T-helper 9 cell (primary cell): ENCODE measurements at regions not wholly inside any gene's neighbourhood (a gene's known extent, or its start where the extent isn't known, plus 50 kb on each side); places are given as distances from the start of the nearest gene placed in this dataset.
"Not testable (repeated sequence)": the region's sequence is repeated elsewhere in the genome, so short reads cannot be mapped to it uniquely, and the experiment has no call there.

Experiments used
- DNase-seq: peaks from one replicate; pipeline ENCODE4 v3.0.0-alpha.2; 2020

DNA sequence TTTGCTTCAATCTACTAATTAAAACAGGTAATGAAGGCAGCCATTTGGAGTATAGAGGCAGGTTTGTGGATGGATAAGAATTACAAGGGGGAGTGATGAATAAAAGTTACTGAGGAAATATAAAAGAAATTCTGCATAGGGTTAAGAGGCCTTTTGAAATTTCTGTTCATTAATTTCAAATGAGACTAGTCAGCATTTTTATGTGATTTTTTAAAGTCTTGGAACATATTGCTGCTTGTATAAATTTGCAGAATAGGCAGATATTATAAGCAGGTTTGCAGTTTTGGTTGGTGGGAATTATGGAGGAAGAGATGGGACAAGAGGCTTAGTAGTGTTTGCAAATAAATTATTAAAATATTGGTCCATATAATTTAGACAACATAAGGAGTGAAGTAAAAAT, 750.4 kb upstream of the AGA start:
- no peak for DNase-seq

DNA sequence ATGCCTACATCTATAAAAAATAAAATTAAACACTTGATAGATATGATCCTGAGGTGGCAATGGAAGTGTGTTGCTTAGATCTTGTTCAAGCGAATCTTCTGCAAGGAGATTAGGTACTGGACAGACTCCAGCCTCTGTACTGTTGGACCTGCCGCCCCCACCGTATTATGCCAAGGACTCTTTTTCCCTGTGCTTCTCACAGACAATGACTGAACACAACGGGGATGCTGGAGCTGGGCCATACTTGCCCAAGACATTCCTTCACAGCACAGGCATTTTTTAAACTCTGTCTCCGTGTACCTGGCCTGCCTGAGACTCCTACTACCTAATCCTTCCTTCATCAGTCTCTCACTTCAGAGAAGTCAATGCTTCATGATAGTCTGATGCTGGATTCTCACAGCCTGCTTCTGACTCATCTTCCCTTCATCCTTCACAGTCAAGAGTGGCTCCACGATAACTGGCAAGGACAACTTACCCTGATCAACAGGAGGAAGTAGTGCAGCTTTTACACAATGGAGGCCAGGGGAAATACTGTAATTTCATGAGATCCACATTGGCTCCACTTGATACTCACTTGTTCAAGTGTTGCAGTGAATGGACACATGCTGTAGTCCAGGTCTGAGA, 754.6 kb upstream of the AGA start:
- no peak for DNase-seq

DNA sequence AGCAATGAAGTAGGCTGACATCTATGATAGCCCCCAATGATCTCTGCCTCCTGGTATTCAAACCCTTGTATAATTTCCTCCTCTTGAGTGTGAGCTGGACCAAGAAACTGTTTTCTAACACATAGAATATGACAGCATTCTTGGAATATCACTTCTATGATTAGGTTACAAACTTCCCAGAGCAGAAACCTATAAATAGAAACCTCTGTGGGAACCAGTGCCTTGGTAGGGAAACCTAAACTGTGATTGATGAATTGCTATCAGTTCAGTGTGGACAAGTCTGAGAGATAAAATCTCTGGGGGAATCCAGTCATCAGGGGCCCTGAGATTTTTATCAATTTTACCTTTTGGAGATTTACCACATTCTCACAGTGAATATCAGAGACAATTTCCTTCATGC, 756.5 kb upstream of the AGA start:
- DNase-seq, result no peak

DNA sequence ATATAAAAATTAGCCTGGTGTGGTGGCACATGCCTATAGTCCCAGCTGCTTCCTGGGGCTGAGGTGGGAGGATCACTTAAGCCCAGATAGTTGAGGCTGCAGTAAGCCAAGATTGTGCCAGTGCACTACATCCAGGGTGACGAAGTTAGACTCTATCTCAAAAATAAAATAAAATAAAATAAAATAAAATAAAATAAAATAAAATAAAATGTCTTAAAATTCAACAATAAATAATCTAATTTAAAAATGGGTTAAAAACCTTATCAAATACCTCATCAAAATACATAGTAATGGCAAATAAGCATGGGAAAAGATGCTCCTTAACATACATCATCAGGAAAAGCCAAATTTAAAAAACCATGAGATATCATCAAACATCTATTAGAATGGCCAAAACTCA, 760.2 kb upstream of the AGA start:
- no peak for DNase-seq

DNA sequence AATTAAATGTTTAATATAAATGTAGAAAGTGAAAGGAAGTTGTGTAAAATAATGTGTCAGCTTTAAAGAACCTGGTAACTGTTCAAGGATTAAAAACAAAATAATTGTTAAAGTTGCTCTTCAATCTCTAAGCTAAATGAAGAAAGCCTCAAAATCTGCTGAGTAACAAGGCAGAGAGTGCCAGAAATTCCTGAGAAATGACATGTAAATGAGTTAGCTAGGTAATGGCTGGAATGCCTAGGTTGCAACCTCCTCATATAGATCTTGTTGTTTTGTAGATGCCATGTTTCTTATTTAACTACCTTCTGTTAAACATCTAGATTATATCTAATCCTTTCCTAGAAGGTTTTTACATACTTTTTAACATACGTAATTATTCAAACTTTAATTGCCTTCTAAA, 763.6 kb upstream of the AGA start:
- no peak for DNase-seq

DNA sequence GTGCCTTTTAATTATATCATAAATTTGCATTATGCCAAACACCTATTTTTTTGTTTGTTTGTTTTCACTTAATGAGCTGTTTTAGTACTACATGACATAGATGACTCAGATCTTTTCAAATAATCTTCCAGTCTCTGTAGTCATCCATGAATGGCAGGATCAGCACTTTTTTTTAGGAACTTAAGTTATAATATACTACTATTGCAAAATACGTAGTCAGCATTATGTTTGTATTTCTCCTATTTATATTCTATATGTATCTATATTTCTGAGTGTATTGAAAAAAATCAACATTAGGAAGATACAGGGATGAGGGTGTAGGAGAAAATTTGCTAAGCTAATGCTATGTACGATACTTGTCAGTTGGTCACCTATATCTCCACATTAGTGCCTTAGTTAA, 773.1 kb upstream of the AGA start:
- DNase-seq, result no peak

DNA sequence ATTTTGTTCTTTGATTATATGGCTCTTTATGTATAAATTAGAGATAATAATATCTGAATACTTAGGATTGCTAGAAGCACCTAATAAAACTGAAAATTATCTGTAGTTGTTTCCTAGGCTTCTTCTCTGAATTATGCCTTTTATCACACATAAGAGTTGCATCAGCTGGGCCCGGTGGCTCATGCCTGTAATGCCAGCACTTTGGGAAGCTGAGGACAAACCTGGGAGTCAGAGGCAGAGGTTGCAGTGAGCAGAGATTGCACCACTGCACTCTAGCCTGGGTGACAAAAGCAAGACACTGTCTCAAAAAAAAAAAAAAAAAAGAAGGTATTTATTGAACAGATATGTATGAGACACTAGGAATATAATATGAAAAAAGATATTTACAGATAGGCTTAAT, 773.5 kb upstream of the AGA start:
- DNase-seq, result no peak

DNA sequence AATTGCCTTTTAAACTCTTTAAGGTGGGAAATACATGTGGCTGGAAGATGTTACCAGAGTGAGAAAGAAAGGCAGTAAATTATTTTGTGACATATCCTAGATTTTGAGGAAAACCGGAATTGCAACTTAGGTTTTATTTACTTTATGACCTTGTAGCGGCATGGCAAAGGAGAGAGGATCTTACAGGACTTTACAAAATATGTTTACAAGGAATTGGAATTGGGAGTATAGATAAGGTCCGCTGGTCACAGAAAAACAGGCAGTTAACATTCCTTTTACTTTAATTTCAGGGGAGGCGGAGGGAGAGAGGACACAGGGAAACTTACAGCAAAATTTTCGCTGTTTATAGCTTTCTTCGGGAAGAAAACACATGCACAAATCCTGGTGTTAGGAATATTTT, 784.2 kb upstream of the AGA start:
- DNase-seq, result not testable (repeated sequence)

DNA sequence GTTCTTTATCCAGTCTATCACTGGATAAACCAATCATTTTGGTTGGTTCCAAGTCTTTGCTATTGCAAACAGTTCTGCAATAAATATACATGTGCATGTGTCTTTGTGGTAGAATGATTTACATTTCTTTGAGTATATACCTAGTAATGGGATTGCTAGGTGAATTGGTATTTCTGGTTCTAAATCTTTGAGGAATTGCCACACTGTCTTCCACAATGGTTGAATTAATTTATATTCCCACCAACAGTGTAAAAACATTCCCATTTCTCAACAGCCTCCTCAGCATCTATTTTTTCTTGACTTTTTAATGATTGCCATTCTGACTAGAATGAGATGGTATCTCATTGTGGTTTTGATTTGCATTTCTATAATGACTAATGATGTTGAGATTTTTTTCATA, 791.7 kb upstream of the AGA start:
- DNase-seq, result no peak

DNA sequence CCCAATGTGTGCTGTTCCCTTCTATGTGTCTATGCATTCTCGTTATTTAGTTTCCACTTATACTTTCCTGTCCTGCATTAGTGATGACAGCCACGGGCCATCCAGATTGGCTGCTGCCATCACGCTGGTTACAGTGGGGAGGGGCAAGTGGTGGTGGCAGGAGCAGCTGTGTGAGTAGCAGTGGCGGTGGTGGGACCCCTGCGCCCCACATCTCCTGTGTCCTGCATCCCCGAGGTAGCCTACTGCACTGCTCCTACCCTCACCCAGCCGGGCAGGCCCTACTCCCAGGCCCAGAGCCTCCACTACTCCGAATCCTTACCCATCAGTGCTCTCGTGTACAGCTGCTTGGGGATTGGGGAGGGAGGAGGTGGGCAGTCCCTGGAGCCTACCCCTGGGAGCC, 798.7 kb upstream of the AGA start:
- no peak for DNase-seq

DNA sequence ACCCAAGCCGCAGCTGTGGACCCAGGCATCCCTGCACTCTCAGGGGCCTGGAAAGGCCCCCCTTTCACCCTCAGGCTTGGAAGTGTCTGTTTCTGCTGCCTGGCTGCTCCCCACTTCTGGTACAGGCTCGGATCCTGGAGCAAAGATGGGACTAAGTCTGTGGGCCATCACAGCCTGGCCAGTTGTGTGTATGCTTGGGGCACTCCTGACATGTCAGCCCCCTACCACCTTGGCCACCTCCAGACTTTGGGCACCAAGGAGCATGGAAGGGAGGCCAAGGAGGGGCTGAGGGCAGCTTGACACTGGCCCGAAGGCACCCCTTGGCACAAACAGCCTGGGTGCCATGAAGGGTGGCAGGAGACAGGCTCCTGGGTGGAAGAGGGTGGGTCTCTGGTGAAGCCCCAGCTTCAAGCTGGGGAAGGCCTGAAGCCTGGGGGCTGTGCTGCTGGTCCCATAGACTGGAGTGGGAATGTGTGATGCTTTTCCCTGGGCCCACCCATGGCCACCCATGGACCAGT, 799.4 kb upstream of the AGA start:
- DNase-seq, result no peak

DNA sequence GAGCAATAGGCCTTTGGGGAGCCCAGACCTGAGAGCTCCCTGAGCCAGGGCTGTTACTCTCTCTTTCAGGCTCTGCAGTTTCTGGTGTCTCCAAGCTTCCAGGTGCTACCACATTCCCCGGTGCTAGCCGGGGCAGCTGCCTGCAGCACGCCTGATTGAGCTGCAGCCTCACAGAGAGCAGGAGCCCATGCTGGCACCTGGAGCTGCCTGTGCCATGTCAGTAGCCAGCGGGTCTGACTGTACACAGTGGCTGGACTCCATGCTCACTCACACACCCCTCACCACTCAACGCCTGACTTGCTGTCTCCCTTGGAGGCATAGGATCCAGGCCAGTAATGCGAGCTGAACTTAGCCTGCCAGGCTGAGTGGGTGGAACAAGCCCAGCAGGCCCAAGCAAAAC, 800.4 kb upstream of the AGA start:
- DNase-seq, result no peak

DNA sequence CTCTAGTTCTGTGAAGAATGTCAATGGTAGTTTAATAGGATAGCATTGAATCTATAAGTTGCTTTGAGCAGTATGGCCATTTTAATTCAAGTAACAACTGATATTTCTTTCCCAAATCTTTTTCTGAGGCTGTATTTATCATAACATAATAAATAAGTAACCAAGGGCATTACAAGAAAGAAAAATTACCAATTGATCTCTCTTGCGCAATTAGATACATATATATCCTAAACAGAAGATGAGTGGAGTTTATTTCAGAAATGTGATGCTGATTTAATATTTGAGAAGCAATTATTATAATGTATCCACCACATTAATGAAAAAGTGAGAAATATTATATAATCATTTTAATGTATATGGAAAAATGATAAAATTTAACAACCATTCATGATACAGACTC, 802.5 kb upstream of the AGA start:
- DNase-seq, result no peak

DNA sequence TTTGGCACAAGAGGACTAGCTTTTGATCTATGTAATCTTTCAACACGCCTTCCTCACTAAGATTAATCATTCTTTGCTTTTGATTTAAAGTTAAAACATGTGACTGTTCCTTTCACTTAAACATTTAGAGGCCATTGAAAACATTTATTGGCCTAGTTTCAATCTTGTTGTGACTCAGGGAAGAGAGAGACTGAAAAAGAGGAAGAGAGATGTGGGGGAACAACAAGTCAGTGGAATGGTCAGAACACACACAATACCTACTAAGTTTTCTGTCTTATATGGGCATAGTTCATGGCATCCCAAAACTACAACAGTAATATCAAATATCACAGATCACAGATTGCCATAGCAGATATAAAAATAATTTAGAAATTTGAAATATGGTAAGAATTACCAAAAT, 812.9 kb upstream of the AGA start:
- DNase-seq, result no peak

DNA sequence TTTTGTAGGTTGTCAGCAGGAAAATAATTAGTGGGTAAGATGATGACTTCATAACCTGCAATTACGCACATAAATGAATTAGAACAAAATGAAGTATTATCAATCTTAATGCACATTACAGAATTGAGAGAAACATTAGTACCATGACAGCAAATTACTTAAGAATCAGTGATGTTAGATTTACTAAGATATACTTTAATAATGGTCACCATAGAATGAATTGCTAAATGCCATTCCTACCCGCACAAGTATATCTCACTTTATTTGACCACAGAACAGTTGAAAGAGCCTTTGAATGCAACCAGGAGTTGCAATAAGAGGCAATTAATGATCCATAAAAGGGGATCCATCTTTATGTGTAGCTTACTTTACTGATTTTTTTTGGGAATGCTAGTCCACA, 816.4 kb upstream of the AGA start:
- no peak for DNase-seq

DNA sequence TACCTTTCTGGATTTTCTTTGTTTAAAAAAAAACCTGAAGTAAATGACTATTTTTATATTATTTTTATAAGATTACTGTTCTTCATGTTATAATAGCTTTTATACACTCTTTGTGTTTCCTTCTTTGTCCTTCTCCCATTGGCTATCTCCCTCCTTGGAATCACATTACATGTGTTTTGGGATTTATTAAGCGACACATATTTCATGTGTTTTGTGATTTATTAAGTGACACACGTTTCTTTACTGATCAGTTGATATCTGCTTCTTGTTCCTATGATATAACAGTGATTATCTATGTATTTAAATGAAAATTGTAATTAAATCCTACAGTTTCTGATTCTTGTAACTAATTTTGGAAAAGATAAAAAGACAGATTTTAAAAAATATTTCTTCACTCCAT, 817.3 kb upstream of the AGA start:
- no peak for DNase-seq

DNA sequence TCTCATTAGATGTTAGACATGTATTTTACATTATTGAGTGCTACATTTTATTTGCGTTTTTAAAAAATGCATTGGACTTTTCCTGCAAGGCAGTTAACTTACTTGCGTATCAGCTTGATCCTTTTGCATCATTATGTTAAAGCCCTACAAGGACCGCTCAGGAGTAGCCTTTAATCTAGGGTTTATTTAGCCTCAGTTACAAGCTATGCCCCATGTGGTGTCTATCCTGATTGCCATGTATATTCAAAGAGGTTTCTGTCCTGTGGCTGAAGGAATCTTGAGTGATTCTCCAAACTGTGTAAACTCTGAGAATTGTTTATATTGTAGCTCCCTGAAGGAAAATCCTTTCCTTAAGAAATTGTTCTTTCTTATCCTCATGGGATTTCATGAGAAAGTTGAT, 821.8 kb upstream of the AGA start:
- no peak for DNase-seq

DNA sequence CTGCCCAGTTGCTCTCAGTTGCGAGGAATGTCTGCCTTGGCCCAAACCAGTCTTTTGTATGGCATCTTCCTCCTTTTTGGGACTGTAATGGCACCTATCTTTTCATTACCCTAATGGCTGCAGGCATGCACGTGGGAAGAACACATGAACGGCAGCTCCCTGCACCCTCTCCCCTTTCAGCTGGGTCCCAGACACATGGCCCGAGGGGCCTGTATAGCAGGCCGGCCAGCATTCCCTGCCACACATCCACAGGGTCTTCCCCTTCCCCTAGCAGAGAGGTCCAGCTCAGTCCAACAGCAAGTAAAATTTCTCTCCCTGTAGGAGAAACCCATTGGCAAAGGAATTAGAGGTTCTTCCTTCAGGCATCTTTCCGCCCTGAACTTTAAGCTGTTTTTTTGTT, 829.1 kb upstream of the AGA start:
- no peak for DNase-seq

DNA sequence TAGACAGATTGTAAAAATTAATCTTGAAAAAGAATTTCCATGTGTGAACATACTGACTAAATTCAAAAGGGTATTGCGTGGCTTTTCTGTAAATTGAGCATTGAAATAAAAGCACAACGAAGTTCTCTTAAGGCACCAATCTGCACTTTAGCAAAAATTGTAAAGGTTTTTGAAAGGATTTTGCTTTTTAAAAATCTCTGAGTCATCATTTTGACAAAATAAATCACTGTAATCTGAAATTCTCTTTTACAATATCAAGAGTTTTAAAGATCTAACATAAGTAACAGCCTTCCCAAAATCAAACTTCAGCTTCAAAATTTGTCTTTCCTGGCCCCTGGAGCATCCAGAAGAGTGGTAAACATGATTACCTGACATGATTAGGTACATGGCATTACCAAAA, 830.9 kb upstream of the AGA start:
- no peak for DNase-seq

DNA sequence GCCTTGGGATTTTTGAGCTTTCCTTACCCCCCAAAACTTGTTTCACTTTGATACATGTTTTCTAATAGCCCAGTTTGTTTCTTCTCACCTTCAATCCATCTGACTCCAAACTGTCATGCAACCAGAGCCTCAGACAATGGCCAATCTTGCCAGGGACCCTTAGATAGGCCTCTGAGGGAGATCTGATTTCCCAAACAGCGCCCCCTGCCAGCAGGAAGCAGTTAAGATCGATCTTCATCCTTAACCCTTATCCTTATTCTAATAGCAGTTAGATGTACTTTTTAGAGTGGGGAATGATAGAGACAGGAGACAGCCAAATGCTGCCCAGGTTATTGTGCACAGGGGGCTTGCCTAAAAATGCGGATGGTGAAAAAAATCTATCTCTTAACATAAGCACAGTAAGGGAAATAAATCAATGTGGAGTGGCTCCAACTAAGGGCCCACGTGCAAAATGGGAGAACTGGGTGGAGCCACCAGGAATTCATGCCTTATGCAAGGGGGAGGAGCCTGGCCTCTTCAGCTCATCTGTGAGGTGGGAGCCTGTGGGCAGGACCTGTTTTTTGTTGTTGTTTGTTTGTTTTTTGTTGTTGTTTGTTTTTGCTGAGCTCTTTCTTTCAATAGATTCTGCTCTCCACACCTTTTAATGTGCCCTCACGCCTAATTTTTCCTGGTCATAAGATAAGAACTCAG, 833.6 kb upstream of the AGA start:
- DNase-seq, result no peak

DNA sequence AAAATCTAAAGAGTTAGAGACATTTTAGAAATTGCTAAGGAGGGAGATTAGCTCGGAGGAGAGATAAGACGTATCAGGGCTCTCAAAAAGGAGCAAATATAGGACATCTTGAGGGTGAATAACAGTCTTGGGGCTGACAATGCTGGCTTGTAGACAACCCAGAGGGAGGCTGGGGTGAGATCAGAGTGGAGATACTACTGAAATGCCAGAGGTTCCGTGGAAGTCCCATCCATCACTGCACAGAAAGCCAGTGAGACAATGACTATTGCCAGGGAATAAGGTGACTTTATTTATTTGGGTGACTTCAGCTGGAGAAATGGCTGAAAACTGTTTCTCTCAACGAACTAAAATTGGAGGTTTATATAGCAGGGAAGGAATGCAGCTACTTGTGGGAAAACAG, 838.1 kb upstream of the AGA start:
- DNase-seq, result no peak

DNA sequence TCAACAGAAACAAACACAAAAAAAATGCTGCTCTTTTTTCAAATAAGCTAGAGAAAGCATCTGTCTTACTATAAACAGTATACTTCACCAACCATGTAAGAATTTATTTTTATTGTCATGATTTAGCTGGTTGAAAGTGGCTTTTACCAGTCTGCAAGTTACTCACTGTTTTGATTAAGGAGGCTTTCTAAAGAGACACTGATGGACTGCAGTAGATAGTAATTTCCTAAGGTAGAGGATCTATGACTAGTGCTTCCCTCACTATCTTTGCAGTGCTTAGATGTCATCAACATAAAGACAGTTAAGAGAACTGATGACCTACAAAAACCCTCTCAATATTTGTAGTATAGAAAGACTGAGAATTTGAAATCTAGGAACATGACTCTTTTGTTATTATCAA, 846.2 kb upstream of the AGA start:
- DNase-seq, result no peak

DNA sequence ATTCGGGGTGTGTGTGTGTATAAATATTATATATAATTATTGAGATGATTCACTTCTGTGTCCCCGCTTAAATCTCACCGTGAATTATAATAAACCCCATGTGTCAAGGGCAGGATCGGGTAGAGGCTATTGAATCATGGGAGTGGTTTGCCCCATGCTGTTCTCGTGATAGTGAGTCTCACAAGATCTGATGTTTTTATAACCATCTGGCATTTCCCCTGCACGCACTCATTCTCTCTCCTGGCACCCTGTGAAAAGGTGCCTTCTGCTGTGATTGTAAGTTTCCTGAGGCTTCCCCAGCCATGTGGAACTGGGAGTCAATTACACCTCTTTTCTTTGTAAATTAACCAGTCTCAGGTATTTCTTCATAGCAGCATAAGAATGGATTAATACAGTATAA, 851.4 kb upstream of the AGA start:
- no peak for DNase-seq

DNA sequence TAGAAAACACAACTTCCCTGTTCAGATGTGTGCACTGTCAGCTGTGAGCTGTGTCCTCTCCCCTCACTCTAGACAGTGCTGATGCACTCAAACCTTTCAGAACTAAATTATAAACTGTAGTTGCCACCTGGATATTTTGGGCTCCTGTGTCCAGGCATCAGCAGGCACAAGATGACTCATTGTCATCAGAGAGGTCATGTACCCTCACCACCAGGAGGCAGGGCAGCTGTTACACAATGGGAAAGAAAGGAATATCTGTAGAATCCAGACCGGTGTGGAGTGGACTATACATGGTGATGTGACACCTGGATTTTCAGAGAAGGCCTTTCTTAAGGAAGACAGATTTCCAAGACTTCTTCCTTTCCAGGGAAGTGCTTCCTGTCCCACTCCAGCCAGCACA, 854.4 kb upstream of the AGA start:
- no peak for DNase-seq

DNA sequence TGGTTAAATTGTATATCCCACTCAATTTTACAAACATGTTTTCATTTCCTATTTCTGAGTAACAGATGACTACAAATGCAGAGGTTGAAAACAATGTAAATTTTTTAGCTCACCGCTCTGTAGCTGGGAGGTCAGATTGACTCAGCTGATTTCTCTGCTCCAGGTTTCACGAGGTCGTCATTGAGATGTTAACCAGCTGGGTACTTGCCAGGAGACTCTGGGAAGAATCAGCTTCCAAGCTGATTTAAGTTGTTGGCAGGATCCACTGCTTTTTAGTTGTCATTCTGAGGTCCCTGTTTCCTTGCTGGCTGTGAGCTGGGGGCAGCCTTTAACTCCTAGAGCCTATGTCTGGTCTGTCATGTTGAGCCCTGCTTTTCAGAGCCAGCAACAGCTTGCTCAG, 864.3 kb upstream of the AGA start:
- DNase-seq, result no peak
